A673 (cell line): ENCODE measurements at regions not wholly inside any gene's neighbourhood (a gene's known extent, or its start where the extent isn't known, plus 50 kb on each side); places are given as distances from the start of the nearest gene placed in this dataset.
"Not testable (repeated sequence)": the region's sequence is repeated elsewhere in the genome, so short reads cannot be mapped to it uniquely, and the experiment has no call there.

Source experiments
- BruUV-seq: library from RNA; stranded (reverse); fragments of 400-500 nt; replicated peaks from 2 replicates; lab custom pipeline; 2021; lab: Mats Ljungman, UMichigan
- CTCF ChIA-PET: fragments of 300-600 bp; sonication (Branson Sonifier 250); formaldehyde crosslinking; loops from one replicate; lab custom pipeline; 2022; ENCODE audit warnings: antibody characterized with exemption; lab: Charles Lee
- POLR2A ChIA-PET: fragments of 300-600 bp; sonication (Branson Sonifier 250); formaldehyde crosslinking; loops from one replicate; lab custom pipeline; 2022; ENCODE audit warnings: antibody characterized with exemption; ENCODE audit not compliant: low non-redundant PET; lab: Charles Lee
- DNase-seq: peaks from one replicate; pipeline ENCODE4 v3.0.0-alpha.2; 2015; ENCODE audit warnings: low spot score
- H3K27ac ChIP-seq: fragments of 200-600 bp; sonication (generic); 2 replicates; pipeline ENCODE4 v1.5.1; 2016; ENCODE audit warnings: mixed run types, low read depth, mild to moderate bottlenecking, mixed read lengths, antibody characterized with exemption, low read length; ENCODE audit not compliant: poor library complexity, severe bottlenecking
- H3K27me3 ChIP-seq: fragments of 200-600 bp; sonication (generic); replicated peaks from 2 replicates; pipeline ENCODE4 v1.6.1; 2017; ENCODE audit warnings: mixed run types, low read depth, mild to moderate bottlenecking, mixed read lengths, antibody characterized with exemption, low read length; ENCODE audit not compliant: insufficient read depth, poor library complexity
- H3K36me3 ChIP-seq: fragments of 200-600 bp; sonication (generic); 2 replicates; pipeline ENCODE4 v1.6.1; 2016; ENCODE audit warnings: mixed run types, mild to moderate bottlenecking, mixed read lengths, antibody characterized with exemption, low read length; ENCODE audit not compliant: insufficient read depth, poor library complexity, severe bottlenecking
- H3K4me1 ChIP-seq: fragments of 200-600 bp; sonication (generic); 2 replicates; pipeline ENCODE4 v1.6.1; 2017; ENCODE audit warnings: mixed run types, mild to moderate bottlenecking, mixed read lengths, antibody characterized with exemption, low read length; ENCODE audit not compliant: insufficient read depth, poor library complexity, severe bottlenecking
- H3K4me3 ChIP-seq: fragments of 200-600 bp; sonication (generic); 2 replicates; pipeline ENCODE4 v1.5.1; 2016; ENCODE audit warnings: low read depth, mixed run types, mild to moderate bottlenecking, mixed read lengths, low read length; ENCODE audit not compliant: poor library complexity, severe bottlenecking
- H3K9me3 ChIP-seq: fragments of 200-600 bp; sonication (generic); 2 replicates; pipeline ENCODE4 v1.6.1; 2016; ENCODE audit warnings: mixed run types, low read depth, mild to moderate bottlenecking, mixed read lengths, antibody characterized with exemption, low read length; ENCODE audit not compliant: poor library complexity, severe bottlenecking
- CTCF ChIP-seq: fragments of 300-800, 200-600 bp; sonication (generic); conservative IDR thresholded peaks from 2 replicates; pipeline ENCODE4 v1.5.1; 2017; ENCODE audit warnings: low read depth, mild to moderate bottlenecking, antibody characterized with exemption, low read length, moderate library complexity, mixed read lengths
- EZH2 ChIP-seq: fragments of 200-600 bp; sonication (generic); IDR thresholded peaks from 2 replicates; pipeline ENCODE4 v1.6.1; 2017; ENCODE audit warnings: borderline replicate concordance, low read depth, mild to moderate bottlenecking, mixed read lengths, antibody characterized with exemption, low read length; ENCODE audit not compliant: poor library complexity, severe bottlenecking
- intact Hi-C: fragments of 100-400 bp; cut with micrococcal nuclease; formaldehyde crosslinking; loops from one replicate; pipeline ENCODE4 v1.10.0; 2022; ENCODE audit not compliant: unreplicated experiment

- H3K4me1 ChIP-seq: no peaks in the 10 kb centered on the region
- BruUV-seq: no TSS peak
- no peak for DNase-seq
- H3K27me3 ChIP-seq: peaks cover 7% of the 10 kb centered on the region
- intact Hi-C loops: no loop called here
- no peaks in the 10 kb centered on the region for H3K9me3 ChIP-seq
- no peak overlapping the region for H3K4me3 ChIP-seq
- TF ChIP-seq CTCF (no peak), EZH2 (no peak)
- CTCF ChIA-PET: no interaction called here
- no peak overlapping the region for H3K27ac ChIP-seq
- POLR2A ChIA-PET: no interaction called here
- no peaks in the 10 kb centered on the region for H3K36me3 ChIP-seq
These were observed 279.3 kb upstream of the PDE3A start for GRCh38 chr12:20089077-20089476.

GRCh38 chr12:20093190-20093810, 275.0 kb upstream of the PDE3A start:
- POLR2A ChIA-PET: not testable (repeated sequence)

GRCh38 chr12:20096430-20096829, 271.9 kb upstream of the PDE3A start:
- CTCF ChIA-PET: no interaction called here
- no peaks in the 10 kb centered on the region for H3K36me3 ChIP-seq
- TF ChIP-seq CTCF (no peak), EZH2 (no peak)
- DNase-seq: no peak
- no peak overlapping the region for H3K27ac ChIP-seq
- intact Hi-C loops: no loop called here
- H3K9me3 ChIP-seq: no peaks in the 10 kb centered on the region
- no TSS peak for BruUV-seq
- POLR2A ChIA-PET: no interaction called here
- H3K27me3 ChIP-seq: peaks cover 9% of the 10 kb centered on the region
- no peaks in the 10 kb centered on the region for H3K4me1 ChIP-seq
- no peak overlapping the region for H3K4me3 ChIP-seq

More at GRCh38 chr12:20093190-20093810, 275.0 kb upstream of the PDE3A start:
- H3K27ac ChIP-seq, H3K36me3 ChIP-seq, intact Hi-C loops, H3K4me1 ChIP-seq, H3K9me3 ChIP-seq, CTCF ChIA-PET, BruUV-seq, H3K27me3 ChIP-seq, H3K4me3 ChIP-seq, DNase-seq: not testable (repeated sequence)

GRCh38 chr12:20097626-20098025, 270.7 kb upstream of the PDE3A start:
- ChIA-PET CTCF (no interaction called here), POLR2A (interaction anchor here (0.6 kb wide), 1 partner anchor 180 kb away, joined by 4 read pairs; no protein-coding TSS in a partner anchor)
- Histone ChIP-seq H3K27me3 (peaks cover 9% of the 10 kb centered on the region), H3K4me3 (no peak overlapping the region), H3K36me3 (no peaks in the 10 kb centered on the region), H3K4me1 (no peaks in the 10 kb centered on the region), H3K9me3 (no peaks in the 10 kb centered on the region), H3K27ac (no peak overlapping the region)
- no TSS peak for BruUV-seq
- intact Hi-C loops: no loop called here
- TF ChIP-seq CTCF (no peak), EZH2 (no peak)
- DNase-seq: no peak
